ENCODE measurements at regions not wholly inside any gene's neighbourhood (a gene's known extent, or its start where the extent isn't known, plus 50 kb on each side); places are given as distances from the start of the nearest gene placed in this dataset.

- Mint-ChIP-seq H3K36me3 (ENCODE audit: low read depth) (no peaks in the 10 kb centered on the region), H3K27ac (no peak overlapping the region), H3K4me3 (no peak overlapping the region), H3K4me1 (peaks cover 6% of the 10 kb centered on the region; the same call in 2 of the 3 replicates), H3K27me3 (ENCODE audit: insufficient read depth, low read depth, poor library complexity) (no peaks in the 10 kb centered on the region), H3K9me3 (no peaks in the 10 kb centered on the region)
- H3K27ac ChIP-seq (ENCODE audit: low read depth): no peak overlapping the region
- H3K4me2 ChIP-seq: no peak overlapping the region
- no peaks in the 10 kb centered on the region for H3K9me2 ChIP-seq (ENCODE audit: insufficient read depth)
- H3K27me3 ChIP-seq (ENCODE audit: insufficient read depth): no peaks in the 10 kb centered on the region
- H3K79me2 ChIP-seq (replicated peaks; ENCODE audit: insufficient read depth): no peaks in the 10 kb centered on the region
- H4K20me1 ChIP-seq (replicated peaks; ENCODE audit: insufficient read depth): no peaks in the 10 kb centered on the region
- no peak overlapping the region for H3K4me3 ChIP-seq
- DNase-seq (ENCODE audit: low spot score): no peak
- H3K4me1 ChIP-seq (ENCODE audit: insufficient read depth): no peaks in the 10 kb centered on the region
- H2AFZ ChIP-seq: no peak overlapping the region
- TF ChIP-seq CTCF (conservative IDR thresholded peaks at IDR 0.05; ENCODE audit: low read depth in 2 of 2): no peak
- no peak for TF ChIP-seq NANOG (IDR thresholded peaks at IDR 0.05; ENCODE audit: borderline replicate concordance)
- TF ChIP-seq EZH2phosphoT487 (IDR thresholded peaks at IDR 0.05; ENCODE audit: unreplicated experiment): no peak
- TF ChIP-seq ZNF331 (CRISPR knock-in tag; IDR thresholded peaks at IDR 0.05; ENCODE audit: low read depth): no peak
- no peak for TF ChIP-seq ZNF462 (CRISPR knock-in tag; IDR thresholded peaks at IDR 0.05)
- no peak for TF ChIP-seq ZNF114 (CRISPR knock-in tag; IDR thresholded peaks at IDR 0.05)
- TF ChIP-seq STAT1 (IDR thresholded peaks at IDR 0.05; ENCODE audit: unreplicated experiment): no peak
- TF ChIP-seq ETS1 (IDR thresholded peaks at IDR 0.05): no peak
- TF ChIP-seq REST (IDR thresholded peaks at IDR 0.05; ENCODE audit: unreplicated experiment): no peak
- TF ChIP-seq EZH2 (IDR thresholded peaks at IDR 0.05; ENCODE audit: low read depth, unreplicated experiment): no peak
- no peak for TF ChIP-seq CREB1 (CRISPR knock-in tag; IDR thresholded peaks at IDR 0.05; ENCODE audit: low read depth)
- H3K36me3 ChIP-seq (ENCODE audit: insufficient read depth): no peaks in the 10 kb centered on the region
- H3F3A ChIP-seq (replicated peaks; ENCODE audit: low read depth): no peaks in the 10 kb centered on the region
- no peak for ATAC-seq
Measured at GRCh38 chr3:83233715-83234114, 1472.3 kb upstream of the GBE1 start.
